Natural killer cell (primary cell): ENCODE measurements at regions not wholly inside any gene's neighbourhood (a gene's known extent, or its start where the extent isn't known, plus 50 kb on each side); places are given as distances from the start of the nearest gene placed in this dataset.

ENCODE experiments used
- ATAC-seq, 3 donors: fragments of 150-1000 bp in 2 of 3; fragments of 200-7000 bp in 1 of 3; cut with Tn5 transposase; 1 replicate in 1 of 3; 2 replicates in 2 of 3; pipeline ENCODE4 v1.10.0; 2021; ENCODE audit warnings: mild to moderate bottlenecking in 2 of 3, moderate library complexity in 2 of 3
- DNase-seq, 2 donors: peaks; one replicate each; pipeline versions ENCODE4 v3.0.0 to v3.0.0-alpha.2; 2013 to 2021; ENCODE audit warnings: mixed read lengths in 1 of 2
- H3K27ac ChIP-seq: one replicate; pipeline ENCODE4 v1.5.1; 2013; ENCODE audit warnings: mild to moderate bottlenecking, low read length
- H3K27me3 ChIP-seq: one replicate; pipeline ENCODE4 v1.6.1; 2013; ENCODE audit warnings: low read length; ENCODE audit not compliant: control insufficient read depth, insufficient read depth
- H3K36me3 ChIP-seq: one replicate; pipeline ENCODE4 v1.6.1; 2013; ENCODE audit warnings: low read length; ENCODE audit not compliant: control insufficient read depth, insufficient read depth
- H3K4me1 ChIP-seq: one replicate; pipeline ENCODE4 v1.6.1; 2013; ENCODE audit warnings: low read length; ENCODE audit not compliant: control insufficient read depth, insufficient read depth
- H3K4me3 ChIP-seq: one replicate; pipeline ENCODE4 v1.5.1; 2013; ENCODE audit warnings: low read length
- H3K9me3 ChIP-seq: one replicate; pipeline ENCODE4 v1.6.1; 2013; ENCODE audit warnings: low read length; ENCODE audit not compliant: control insufficient read depth, insufficient read depth
- H3K27ac Mint-ChIP-seq, 2 donors: one replicate each; pipeline ENCODE4 v1.8.0; 2022; ENCODE audit warnings: mild to moderate bottlenecking in 2 of 2, mixed read lengths in 2 of 2, moderate library complexity in 1 of 2
- H3K27me3 Mint-ChIP-seq, 2 donors: one replicate each; pipeline ENCODE4 v1.8.0; 2022; ENCODE audit warnings: low read depth in 2 of 2, mixed read lengths in 2 of 2
- H3K36me3 Mint-ChIP-seq: one replicate; pipeline ENCODE4 v1.8.0; 2022; ENCODE audit warnings: mixed read lengths
- H3K4me1 Mint-ChIP-seq, 2 donors: one replicate each; pipeline ENCODE4 v1.8.0; 2022; ENCODE audit warnings: mixed read lengths in 2 of 2
- H3K4me3 Mint-ChIP-seq: one replicate; pipeline ENCODE4 v1.8.0; 2022; ENCODE audit warnings: mild to moderate bottlenecking, moderate library complexity, mixed read lengths
- H3K9me3 Mint-ChIP-seq, 2 donors: one replicate each; pipeline ENCODE4 v1.8.0; 2022; ENCODE audit warnings: mixed read lengths in 2 of 2
- CTCF ChIP-seq: fragments of 200-600 bp; IDR thresholded peaks from one replicate; pipeline ENCODE4 v1.8.0; 2022; ENCODE audit warnings: antibody characterized with exemption
- WGBS: methylation state at CpG from one replicate; pipeline ENCODE4 v1.1.7; 2013; ENCODE audit warnings: missing lambda C conversion rate; ENCODE audit not compliant: insufficient coverage; 5-methylcytosine and 5-hydroxymethylcytosine counted together
- intact Hi-C: fragments of 100-400 bp; cut with micrococcal nuclease; formaldehyde crosslinking; loops from one replicate; pipeline ENCODE4 v1.14.2; 2022

GRCh38 chrX:125532411-125533089, 212.9 kb downstream of the TEX13C start:
- no peak overlapping the region for H3K4me3 ChIP-seq
- Mint-ChIP-seq H3K36me3 (no peaks in the 10 kb centered on the region), H3K27me3 (no peaks in the 10 kb centered on the region), H3K4me1 (no peaks in the 10 kb centered on the region), H3K4me3 (no peak overlapping the region), H3K27ac (no peak overlapping the region), H3K9me3 (peaks cover 6 to 8% of the 10 kb centered on the region in 2 donors)
- WGBS, result 29% methylated on average over 2 of the region's 2 CpGs
- DNase-seq, result no peak
- H3K27me3 ChIP-seq, result no peaks in the 10 kb centered on the region
- intact Hi-C loops, result no loop called here
- H3K36me3 ChIP-seq, result no peaks in the 10 kb centered on the region
- no peaks in the 10 kb centered on the region for H3K9me3 ChIP-seq
- ATAC-seq, result no peak
- no peaks in the 10 kb centered on the region for H3K4me1 ChIP-seq
- no peak overlapping the region for H3K27ac ChIP-seq
- TF ChIP-seq CTCF, result no peak

GRCh38 chrX:125533352-125533751, 213.7 kb downstream of the TEX13C start:
- no peak overlapping the region for H3K4me3 Mint-ChIP-seq
- no peaks in the 10 kb centered on the region for H3K36me3 Mint-ChIP-seq
- H3K27ac Mint-ChIP-seq, result no peak overlapping the region
- Histone ChIP-seq H3K36me3 (no peaks in the 10 kb centered on the region), H3K27me3 (no peaks in the 10 kb centered on the region), H3K27ac (no peak overlapping the region), H3K4me1 (no peaks in the 10 kb centered on the region), H3K4me3 (no peak overlapping the region), H3K9me3 (no peaks in the 10 kb centered on the region)
- intact Hi-C loops, result no loop called here
- TF ChIP-seq CTCF, result no peak
- WGBS, result 71% methylated on average over 3 of the region's 3 CpGs
- no peaks in the 10 kb centered on the region for H3K4me1 Mint-ChIP-seq
- H3K27me3 Mint-ChIP-seq, result no peaks in the 10 kb centered on the region
- no peak for ATAC-seq
- peaks cover 6 to 10% of the 10 kb centered on the region in 2 donors for H3K9me3 Mint-ChIP-seq
- no peak for DNase-seq

- no peak for TF ChIP-seq CTCF
- DNase-seq, result no peak
- Mint-ChIP-seq H3K36me3 (no peaks in the 10 kb centered on the region), H3K4me1 (no peaks in the 10 kb centered on the region), H3K27ac (no peak overlapping the region), H3K4me3 (no peak overlapping the region), H3K27me3 (no peaks in the 10 kb centered on the region), H3K9me3 (peaks cover 3 to 5% of the 10 kb centered on the region in 2 donors)
- no peak overlapping the region for H3K4me3 ChIP-seq
- no peaks in the 10 kb centered on the region for H3K27me3 ChIP-seq
- H3K36me3 ChIP-seq, result no peaks in the 10 kb centered on the region
- H3K4me1 ChIP-seq, result no peaks in the 10 kb centered on the region
- H3K27ac ChIP-seq, result no peak overlapping the region
- ATAC-seq, result no peak
- intact Hi-C loops, result no loop called here
- no peaks in the 10 kb centered on the region for H3K9me3 ChIP-seq
- whole genome bisulfite sequencing, result no CpG with 5 or more reads among the region's 3 CpGs
Observed at GRCh38 chrX:125544031-125544660, 224.5 kb downstream of the TEX13C start.

- no peak for DNase-seq
- Mint-ChIP-seq H3K27ac (no peak overlapping the region), H3K9me3 (peaks cover 3% of the 10 kb centered on the region in 2 donors), H3K4me3 (no peak overlapping the region), H3K4me1 (no peaks in the 10 kb centered on the region), H3K27me3 (no peaks in the 10 kb centered on the region), H3K36me3 (no peaks in the 10 kb centered on the region)
- intact Hi-C loops, result no loop called here
- WGBS, result 77% methylated on average over 2 of the region's 2 CpGs
- Histone ChIP-seq H3K9me3 (no peaks in the 10 kb centered on the region), H3K4me1 (no peaks in the 10 kb centered on the region), H3K4me3 (no peak overlapping the region), H3K27ac (no peak overlapping the region), H3K36me3 (no peaks in the 10 kb centered on the region), H3K27me3 (no peaks in the 10 kb centered on the region)
- ATAC-seq, result no peak
- TF ChIP-seq CTCF, result no peak
Observed at GRCh38 chrX:125544856-125545255, 225.2 kb downstream of the TEX13C start.
